ENCODE measurements at regions not wholly inside any gene's neighbourhood (a gene's known extent, or its start where the extent isn't known, plus 50 kb on each side); places are given as distances from the start of the nearest gene placed in this dataset.
"Not testable (repeated sequence)": the region's sequence is repeated elsewhere in the genome, so short reads cannot be mapped to it uniquely, and the experiment has no call there.

GRCh38 chr3:137194301-137194700 lies 236.5 kb downstream of the IL20RB start:
- FAIRE-seq (no peak), ATAC-seq (no peak), DNase-seq (ENCODE audit: low spot score) (no peak)
- 42% methylated on average over 4 of the region's 4 CpGs for WGBS (ENCODE audit: low lambda C conversion rate)
- intact Hi-C loops (cut with micrococcal nuclease; ENCODE audit: unreplicated experiment) (no loop called here), in situ Hi-C loops (cut with HindIII; ENCODE audit: extremely low pct_ligation_motif_present, low pct_unique_long_range_greater_than_20kb) (no loop called here)
- no peak overlapping the region for H3K27ac ChIP-seq (ENCODE audit: extremely low read length, insufficient read depth, low read length)
- no peaks in the 10 kb centered on the region for H3K4me1 ChIP-seq (ENCODE audit: insufficient read depth, low read length)
- H3K9me3 ChIP-seq (ENCODE audit: low read length): no peaks in the 10 kb centered on the region
- no peaks in the 10 kb centered on the region; a peak in 1 of 5 replicates for H3K27me3 ChIP-seq (ENCODE audit: control insufficient read depth in 1 of 2, insufficient read depth in 2 of 2, low read length in 2 of 2)
- no peaks in the 10 kb centered on the region for H3K36me3 ChIP-seq (replicated peaks in 1 of 2; ENCODE audit: control insufficient read depth in 1 of 2, insufficient read depth in 2 of 2, low read length in 2 of 2)
- POLR2A ChIA-PET: no interaction called here
- no peak overlapping the region for H2AFZ ChIP-seq (ENCODE audit: low read length)
- no peak overlapping the region for H3K4me3 ChIP-seq (replicated peaks in 1 of 3; ENCODE audit: insufficient read depth in 1 of 3, low read depth in 2 of 3, low read length in 3 of 3)
- H3K9ac ChIP-seq (ENCODE audit: insufficient read depth, low read depth, low read length): no peak overlapping the region
- H3K79me2 ChIP-seq (ENCODE audit: insufficient read depth, low read length): no peaks in the 10 kb centered on the region
- no peak for TF ChIP-seq ZNF430 (CRISPR knock-in tag; IDR thresholded peaks at IDR 0.05)
- no peak for TF ChIP-seq ZNF468 (CRISPR knock-in tag; IDR thresholded peaks at IDR 0.05)
- no peak for TF ChIP-seq SYNCRIP (IDR thresholded peaks at IDR 0.05; ENCODE audit: insufficient read depth, low read depth, low read length)
- no peak for TF ChIP-seq CBX5 (CRISPR knock-in tag; IDR thresholded peaks at IDR 0.05; ENCODE audit: borderline replicate concordance)
- TF ChIP-seq SOX5 (CRISPR knock-in tag; IDR thresholded peaks at IDR 0.05; ENCODE audit: borderline replicate concordance): no peak
- no peak for TF ChIP-seq ZNF770 (CRISPR knock-in tag; IDR thresholded peaks at IDR 0.05)
- no peak for TF ChIP-seq ZNF296 (CRISPR knock-in tag; conservative IDR thresholded peaks at IDR 0.05)
- TF ChIP-seq ZFP90 (CRISPR knock-in tag; IDR thresholded peaks at IDR 0.05; ENCODE audit: borderline replicate concordance): no peak
- no peak for TF ChIP-seq HNRNPH1 (optimal IDR thresholded peaks at IDR 0.05; ENCODE audit: low read depth, low read length)
- no peak for TF ChIP-seq NCOA1 (CRISPR knock-in tag; IDR thresholded peaks at IDR 0.05)
- TF ChIP-seq MAX (IDR thresholded peaks at IDR 0.05): no peak
- no peak for TF ChIP-seq KDM5B (CRISPR knock-in tag; IDR thresholded peaks at IDR 0.05; ENCODE audit: borderline replicate concordance)
- no peak for TF ChIP-seq DBP (CRISPR knock-in tag; IDR thresholded peaks at IDR 0.05; ENCODE audit: not compliant biosample characterization)
- TF ChIP-seq HNF1B (CRISPR knock-in tag; IDR thresholded peaks at IDR 0.05): no peak
- no peaks in the 10 kb centered on the region for H4K20me1 ChIP-seq (ENCODE audit: insufficient read depth, low read length)
- no peak overlapping the region for H3K4me2 ChIP-seq (ENCODE audit: low read depth, low read length)
- BruUV-seq (replicated peaks): no TSS peak
- CTCF ChIA-PET (ENCODE audit: low intra/inter-chr PET ratio, low total read pairs): no interaction called here

- H3K79me2 ChIP-seq (ENCODE audit: insufficient read depth, low read length); ATAC-seq; H3K4me1 ChIP-seq (ENCODE audit: insufficient read depth, low read length); in situ Hi-C loops (cut with HindIII; ENCODE audit: extremely low pct_ligation_motif_present, low pct_unique_long_range_greater_than_20kb); POLR2A ChIA-PET; H3K36me3 ChIP-seq (replicated peaks in 1 of 2; ENCODE audit: control insufficient read depth in 1 of 2, insufficient read depth in 2 of 2, low read length in 2 of 2); H2AFZ ChIP-seq (ENCODE audit: low read length); H3K9me3 ChIP-seq (ENCODE audit: low read length); H3K4me3 ChIP-seq (replicated peaks in 1 of 3; ENCODE audit: insufficient read depth in 1 of 3, low read depth in 2 of 3, low read length in 3 of 3); H4K20me1 ChIP-seq (ENCODE audit: insufficient read depth, low read length); H3K27ac ChIP-seq (ENCODE audit: extremely low read length, insufficient read depth, low read length); DNase-seq (ENCODE audit: low spot score); FAIRE-seq; CTCF ChIA-PET (ENCODE audit: low intra/inter-chr PET ratio, low total read pairs); BruUV-seq (replicated peaks); H3K4me2 ChIP-seq (ENCODE audit: low read depth, low read length); intact Hi-C loops (cut with micrococcal nuclease; ENCODE audit: unreplicated experiment); H3K27me3 ChIP-seq (ENCODE audit: control insufficient read depth in 1 of 2, insufficient read depth in 2 of 2, low read length in 2 of 2); H3K9ac ChIP-seq (ENCODE audit: insufficient read depth, low read depth, low read length): not testable (repeated sequence)
- 60% methylated on average over 16 of the region's 32 CpGs for WGBS (ENCODE audit: low lambda C conversion rate)
These were observed 240.6 kb downstream of the IL20RB start for GRCh38 chr3:137198374-137198773.

All from HepG2 (cell line).